GM21619 (cell line): ENCODE measurements at regions not wholly inside any gene's neighbourhood (a gene's known extent, or its start where the extent isn't known, plus 50 kb on each side); places are given as distances from the start of the nearest gene placed in this dataset.
"Not testable (repeated sequence)": the region's sequence is repeated elsewhere in the genome, so short reads cannot be mapped to it uniquely, and the experiment has no call there.

Experiments
- ATAC-seq: cut with Tn5 transposase; IDR thresholded peaks from one replicate; pipeline ENCODE4 v1.9.1; 2021; ENCODE audit not compliant: unreplicated experiment

DNA sequence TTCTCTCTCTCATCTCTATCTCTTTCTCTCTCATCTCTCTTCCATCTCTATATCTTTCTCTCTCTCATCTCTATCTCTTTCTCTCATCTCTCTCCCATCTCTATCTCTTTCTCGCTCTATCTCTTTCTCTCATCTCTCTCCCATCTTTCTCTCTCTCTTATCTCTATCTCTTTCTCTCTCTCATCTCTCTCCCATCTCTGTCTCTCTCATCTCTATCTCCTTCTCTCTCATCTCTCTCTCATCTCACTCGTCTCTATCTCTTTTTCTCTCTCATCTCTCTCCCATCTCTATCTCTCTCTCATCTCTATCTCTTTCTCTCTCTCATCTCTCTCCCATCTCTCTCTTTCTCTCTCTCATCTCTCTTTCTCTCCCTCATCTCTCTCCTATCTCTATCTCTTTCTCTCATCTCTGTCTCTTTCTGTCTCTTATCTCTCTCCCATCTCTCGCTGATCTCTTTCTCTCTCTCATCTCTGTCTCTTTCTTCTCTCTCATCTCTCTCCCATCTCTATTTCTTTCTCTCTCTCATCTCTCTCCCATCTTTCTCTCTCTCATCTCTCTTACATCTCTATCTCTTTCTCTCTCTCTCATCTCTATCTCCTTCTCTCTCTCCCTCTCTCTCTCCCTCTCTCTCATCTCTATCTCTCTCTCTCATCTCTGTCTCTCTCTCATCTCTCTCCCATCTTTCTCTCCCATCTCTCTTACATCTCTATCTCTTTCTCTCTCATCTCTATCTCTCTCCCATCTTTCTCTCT, 388.7 kb downstream of the NPHP4 start:
- no peak for ATAC-seq

DNA sequence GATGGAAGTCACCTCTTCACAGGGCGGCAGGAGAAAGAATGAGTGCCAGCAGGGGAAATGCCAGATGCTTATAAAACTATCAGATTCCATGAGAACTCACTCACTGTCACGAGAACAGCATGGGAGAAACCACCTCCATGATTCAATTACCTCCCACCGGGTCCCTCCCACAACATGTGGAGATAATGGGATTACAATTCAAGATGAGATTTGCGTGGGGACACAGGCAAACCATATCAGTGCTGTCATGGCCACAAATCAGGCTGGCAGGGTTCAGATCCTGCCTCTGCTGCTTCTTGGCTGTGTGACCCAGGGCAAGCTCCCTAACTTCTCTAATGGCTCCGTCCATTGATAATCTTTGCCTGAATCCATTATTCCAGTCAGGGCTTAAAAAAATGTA, 389.5 kb downstream of the NPHP4 start:
- ATAC-seq: not testable (repeated sequence)

DNA sequence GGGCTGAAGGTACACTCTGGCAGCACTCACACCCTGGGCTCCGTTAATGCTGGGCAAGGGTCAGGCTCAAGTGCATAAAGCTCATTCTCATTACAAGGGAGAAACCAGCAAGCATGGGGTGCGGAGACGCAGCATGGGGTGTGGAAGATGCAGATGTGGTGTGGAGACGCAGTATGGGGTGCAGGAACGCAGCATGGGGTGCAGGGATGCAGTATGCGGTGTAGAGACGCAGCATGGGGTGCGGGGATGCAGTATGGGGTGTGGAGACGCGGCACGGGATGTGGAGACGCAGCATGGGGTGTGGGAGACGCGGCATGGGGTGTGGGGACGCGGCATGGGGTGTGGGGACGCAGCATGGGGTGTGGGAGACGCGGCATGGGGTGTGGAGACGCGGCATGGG, 390.7 kb downstream of the NPHP4 start:
- no peak for ATAC-seq

DNA sequence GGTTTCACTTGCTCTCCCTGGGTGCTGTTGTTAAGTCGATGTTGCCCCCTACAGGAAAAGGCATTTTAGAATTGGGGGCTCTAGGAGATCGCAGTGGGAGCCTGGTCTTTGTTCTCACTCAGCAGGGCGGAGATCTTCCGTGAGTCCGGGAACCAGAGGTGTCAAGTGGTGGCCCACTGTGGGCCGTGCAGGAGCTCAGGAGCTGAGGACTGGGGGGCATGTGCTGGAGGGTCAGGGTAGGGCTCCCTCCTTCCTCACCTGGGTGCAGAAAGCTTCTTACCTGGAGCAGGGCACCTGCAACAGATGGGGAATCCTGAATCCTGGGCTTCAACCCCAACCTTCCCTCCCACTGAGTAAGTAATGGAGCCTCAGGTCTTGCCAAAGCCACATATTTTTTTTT, 392.7 kb downstream of the NPHP4 start:
- ATAC-seq: no peak

DNA sequence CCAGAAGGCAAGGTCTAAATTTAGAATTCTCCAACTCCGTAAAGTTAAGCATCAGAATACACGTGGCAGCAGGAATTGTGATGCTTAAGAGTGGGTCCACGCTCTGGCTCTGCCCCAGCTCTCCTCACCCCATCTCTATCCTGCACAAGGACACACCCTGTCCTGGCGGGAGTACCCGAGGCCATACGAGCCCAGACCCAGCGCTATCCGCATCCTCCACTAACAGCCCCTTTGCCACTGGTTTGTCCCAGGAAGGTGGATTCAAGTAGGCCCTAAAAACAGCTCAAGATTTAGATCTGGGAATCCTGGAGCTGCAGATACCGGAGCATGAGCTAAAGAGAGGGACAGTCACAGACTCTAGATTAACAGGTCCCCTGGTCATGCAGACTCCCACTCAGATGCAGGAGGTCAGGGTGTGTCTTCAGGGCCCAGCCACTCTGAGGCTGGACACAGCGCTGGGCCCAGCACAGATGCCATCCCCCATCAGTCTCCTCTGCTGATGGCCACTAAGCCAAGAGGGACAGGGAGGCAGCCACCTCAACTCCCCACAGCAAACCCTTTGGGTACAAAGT, 393.3 kb downstream of the NPHP4 start:
- no peak for ATAC-seq

DNA sequence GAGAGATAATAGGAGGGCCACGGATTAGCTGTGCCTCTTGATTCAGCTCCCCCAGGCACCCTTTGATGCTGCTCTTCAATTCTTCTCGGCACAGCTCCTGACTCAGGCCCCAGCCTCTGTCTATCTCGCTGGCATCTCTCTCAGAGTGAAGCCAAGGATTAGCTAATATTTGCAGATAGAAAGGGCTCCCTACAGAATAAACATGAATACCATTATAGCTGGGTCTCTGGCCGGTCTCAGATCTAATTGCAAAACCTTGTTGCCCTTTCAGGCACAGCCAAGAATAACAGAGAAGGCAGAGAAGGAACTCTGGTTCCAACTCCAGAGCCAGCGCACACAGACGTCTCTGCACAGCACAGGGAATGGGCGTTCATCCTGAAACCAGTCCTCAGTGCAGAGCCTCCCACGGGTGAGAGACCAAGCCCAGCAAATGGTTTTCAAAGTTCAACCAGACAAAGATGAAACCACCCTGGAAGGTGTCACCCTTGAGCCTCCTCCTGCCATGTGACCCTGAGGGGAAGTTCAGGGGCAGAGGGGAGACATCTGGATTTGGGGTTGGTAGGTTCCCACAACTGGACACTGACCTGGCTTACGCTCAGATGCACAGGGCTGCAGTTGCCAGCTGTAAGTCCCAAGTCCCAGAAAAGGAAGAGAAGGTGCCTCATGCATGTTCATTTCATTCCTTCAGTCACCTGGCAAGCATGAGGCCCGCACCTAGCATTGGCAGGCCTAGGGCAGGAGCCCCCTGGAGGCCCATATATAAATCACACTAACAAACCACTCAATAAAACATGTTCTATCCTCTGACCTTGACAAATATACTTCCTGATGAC, 394.0 kb downstream of the NPHP4 start:
- ATAC-seq: no peak

DNA sequence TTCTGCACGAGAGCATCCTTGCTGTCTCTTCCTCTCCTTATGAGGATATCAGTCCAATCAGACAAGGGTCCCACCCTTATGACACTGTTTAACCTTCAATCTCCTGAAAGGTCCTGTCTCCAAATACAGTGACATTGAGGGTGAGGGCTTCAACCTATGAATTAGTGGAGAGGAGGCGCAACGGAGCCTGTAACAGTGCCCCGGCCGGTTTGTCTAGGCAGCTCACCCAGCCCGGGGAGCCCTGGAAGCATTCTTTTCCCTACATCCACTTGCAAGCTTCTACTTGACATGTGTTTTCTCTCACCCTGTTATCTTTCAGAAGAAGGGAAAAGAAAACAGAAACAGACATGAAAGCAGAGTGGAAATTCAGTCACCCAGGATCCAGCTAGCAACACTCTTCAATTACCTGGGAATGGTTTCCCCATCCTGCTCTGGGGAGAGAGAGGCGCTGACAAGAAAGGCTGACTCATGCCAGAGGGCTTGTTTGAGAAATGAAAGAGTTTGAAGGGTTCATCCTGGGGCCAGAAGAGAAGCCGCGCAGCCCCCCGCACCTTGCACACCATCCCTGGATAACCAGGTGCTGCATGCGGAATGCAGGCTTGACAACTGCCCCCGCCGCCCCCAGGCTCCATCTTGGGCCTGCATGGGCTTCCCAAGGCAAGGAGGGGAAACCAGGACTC, 394.9 kb downstream of the NPHP4 start:
- no peak for ATAC-seq

DNA sequence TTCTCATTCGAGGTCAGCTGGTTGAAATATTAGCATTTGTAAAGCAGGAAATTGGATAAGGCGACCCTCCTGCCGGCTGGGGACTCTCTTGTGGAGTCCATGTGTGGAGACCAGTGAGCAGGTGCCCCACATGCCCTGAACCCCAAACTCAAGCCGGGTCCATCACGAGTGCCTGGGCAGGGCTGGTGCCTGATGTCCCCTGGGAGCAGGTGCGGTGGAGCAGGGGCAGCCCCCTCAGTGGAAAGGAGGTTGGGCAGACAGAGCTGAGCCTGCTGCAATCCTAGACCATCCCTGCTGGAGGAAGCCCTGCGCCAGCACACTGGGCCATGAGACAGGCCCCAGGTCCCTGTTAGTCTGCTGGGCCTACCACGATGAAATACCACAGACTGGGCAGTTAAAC, 395.6 kb downstream of the NPHP4 start:
- ATAC-seq: no peak

DNA sequence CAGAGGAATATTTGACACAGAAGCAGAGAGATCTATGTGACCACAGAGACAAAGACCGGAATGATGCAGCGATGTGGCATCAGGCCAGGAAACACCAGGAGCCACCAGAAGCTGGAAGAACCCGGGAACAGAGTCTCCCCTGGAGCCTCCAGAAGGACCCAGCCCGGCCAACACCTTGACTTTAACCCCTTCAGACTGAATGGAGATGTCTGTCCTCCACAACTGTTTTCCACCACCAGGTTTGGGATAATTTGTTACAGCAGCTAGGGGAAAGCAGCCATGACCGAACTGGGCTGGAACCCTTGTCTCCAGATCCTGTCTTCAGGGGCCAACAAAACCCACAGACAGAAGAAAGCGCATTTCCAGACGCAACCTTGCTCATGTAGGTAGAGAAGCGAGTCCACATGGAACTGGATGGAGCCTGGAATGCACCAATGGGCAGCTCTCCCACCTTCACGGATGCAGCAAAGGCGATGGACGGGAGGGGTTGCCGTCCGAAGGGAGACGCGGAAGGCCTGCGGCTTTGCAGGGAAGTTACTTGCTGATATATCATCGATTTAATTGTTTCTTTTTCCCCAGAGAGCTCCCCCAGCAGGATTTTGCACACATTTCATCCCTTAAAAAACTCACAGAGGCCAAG, 396.6 kb downstream of the NPHP4 start:
- ATAC-seq: no peak

DNA sequence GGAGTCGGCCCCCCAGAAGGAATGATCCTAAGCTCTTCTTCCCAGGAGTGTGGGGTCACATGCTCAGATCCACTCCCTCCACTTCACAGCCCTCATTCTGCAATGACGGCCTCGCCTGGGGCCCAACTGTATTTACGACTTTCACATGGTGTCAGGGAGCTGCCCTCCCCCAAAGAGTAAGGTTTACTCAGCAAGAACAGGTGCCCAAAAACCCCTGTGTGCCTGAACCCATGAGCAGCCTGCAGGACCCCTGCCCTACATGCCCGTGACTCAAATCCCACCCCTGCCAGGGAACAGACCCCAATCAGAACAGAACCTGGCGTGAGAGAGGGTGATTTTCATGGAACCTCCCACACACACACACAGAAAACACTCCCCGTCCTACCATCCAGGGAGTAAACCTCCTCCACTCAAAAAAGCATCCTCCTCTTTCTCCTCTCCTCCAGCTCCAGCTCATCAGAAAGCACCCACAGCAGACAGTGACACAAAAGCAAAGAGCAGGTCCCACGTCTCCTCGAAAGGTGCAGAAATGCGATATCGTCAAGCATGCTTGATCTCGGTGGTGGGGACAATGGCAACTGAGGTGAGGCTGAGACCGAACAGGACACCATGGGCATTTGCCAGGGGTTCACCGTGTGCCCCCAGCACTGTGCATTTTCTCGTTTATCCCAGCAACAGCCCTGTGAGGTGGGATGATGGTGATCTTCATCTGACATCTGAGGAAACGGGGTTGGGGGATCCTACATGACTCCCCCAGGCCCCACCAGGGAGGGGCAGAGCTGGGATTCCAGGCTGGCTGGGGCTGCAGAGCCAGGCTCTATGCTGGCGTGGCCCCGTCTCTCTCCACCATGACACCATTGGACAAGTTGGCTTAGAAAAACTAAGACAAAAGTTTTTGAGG, 397.9 kb downstream of the NPHP4 start:
- no peak for ATAC-seq

DNA sequence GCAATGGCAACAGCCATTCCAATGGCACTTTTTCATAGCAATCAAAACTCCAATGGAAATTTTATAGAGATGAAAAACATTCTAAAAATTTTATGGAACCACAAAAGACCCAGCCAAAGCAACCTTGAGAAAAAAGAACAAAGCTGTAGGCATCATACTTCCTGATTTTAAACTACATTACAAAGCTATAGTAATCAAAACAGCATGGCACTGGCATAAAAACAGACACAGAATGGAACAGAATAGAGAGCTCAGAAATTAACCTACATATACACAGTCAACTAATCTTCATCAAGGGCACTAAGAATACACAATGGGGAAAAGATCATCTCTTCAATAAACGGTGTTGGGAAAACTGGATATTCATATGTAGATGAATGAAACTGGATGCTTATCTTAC, 401.5 kb downstream of the NPHP4 start:
- ATAC-seq: no peak

DNA sequence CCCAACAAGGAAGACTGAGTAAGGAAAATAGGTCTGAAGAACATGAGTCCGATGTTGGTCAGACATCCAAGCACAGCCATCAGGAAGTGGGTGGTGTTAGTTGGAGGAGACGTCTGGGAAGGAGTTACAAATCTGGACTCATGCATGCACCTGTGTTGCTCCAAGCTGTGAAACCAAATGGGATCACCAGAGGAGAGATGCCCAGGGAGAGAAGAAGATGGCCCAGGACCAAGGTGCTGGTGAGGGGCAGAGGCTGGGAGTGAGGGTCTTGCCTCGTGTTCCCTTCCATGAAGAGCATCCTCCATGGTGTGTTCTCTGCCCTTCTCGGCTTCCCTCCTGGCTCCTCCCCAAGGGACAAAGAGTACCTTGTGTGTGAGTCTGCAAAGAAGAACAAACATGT, 405.6 kb downstream of the NPHP4 start:
- ATAC-seq: no peak

DNA sequence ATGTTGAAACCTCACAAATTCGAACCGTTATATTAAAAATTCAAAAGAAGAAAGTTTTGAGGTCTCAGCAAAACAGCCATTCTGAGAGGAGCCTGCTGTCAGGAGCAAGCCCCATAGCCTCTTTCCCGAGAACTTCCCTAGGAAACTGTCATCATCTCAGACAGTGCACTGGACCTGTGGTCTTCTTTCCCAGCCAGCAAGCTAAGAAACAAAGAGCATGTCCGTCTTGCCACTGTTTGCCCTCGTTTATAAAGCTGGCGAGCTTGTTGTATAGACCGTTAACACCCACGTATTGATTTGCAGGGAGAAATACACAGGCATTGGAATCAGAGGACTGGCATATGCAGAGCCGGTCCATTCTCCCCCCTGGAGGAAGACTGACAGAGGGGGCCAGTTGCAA, 407.0 kb downstream of the NPHP4 start:
- no peak for ATAC-seq

DNA sequence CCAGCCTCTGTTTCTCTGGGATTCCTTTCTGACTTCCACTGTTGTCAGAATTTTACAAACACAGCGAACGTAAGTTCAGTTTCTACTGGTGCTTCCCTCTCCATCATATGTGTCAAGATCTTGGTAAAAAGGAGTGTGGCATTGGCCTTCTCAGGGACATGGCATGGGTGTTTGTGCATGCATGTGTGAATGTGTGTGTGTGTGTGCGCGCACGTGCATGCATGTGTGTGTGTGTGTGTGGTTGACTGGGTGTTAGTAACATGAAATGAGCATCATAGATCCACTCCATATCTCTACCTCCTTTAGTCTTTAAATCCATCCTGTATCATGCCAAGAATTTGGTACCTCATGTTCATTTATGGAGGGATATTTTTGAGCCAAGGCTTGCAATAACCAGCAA, 411.3 kb downstream of the NPHP4 start:
- no peak for ATAC-seq

DNA sequence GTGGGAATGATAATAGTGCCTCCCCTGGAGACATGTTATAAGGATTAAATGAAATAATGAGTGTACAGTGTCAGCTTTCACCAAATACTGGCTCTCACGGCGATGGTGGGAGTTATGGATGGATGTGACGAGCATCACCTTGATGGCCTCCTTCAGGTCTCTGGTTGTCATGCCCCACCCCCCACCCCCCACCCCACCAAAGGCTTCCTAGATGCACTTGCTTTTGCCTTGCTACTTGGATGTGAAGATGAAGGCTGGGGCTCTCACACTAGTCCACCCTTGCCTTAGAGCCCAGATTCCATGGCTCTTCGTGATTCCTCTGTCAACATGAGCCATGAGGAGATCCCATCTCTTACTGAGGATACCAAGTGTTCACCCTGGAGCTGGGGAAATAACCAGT, 412.3 kb downstream of the NPHP4 start:
- ATAC-seq: no peak

DNA sequence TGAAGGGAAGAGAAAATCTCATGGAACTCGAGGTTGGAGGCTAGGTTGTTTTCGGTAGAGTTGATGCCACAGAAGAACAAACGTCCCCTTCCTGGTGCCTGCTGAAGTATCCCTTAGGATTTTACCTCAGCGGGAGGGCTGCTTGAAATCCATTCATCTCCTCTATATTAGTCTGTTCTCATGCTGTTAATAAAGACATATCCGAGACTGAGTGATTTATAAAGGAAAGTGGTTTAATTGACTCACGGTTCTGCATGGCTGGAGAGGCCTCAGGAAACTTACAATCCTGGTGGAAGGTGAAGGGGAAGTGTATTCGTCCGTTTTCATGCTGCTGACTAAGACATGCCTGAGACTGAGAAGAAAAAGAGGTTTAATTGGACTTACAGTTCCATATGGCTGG, 413.5 kb downstream of the NPHP4 start:
- no peak for ATAC-seq

DNA sequence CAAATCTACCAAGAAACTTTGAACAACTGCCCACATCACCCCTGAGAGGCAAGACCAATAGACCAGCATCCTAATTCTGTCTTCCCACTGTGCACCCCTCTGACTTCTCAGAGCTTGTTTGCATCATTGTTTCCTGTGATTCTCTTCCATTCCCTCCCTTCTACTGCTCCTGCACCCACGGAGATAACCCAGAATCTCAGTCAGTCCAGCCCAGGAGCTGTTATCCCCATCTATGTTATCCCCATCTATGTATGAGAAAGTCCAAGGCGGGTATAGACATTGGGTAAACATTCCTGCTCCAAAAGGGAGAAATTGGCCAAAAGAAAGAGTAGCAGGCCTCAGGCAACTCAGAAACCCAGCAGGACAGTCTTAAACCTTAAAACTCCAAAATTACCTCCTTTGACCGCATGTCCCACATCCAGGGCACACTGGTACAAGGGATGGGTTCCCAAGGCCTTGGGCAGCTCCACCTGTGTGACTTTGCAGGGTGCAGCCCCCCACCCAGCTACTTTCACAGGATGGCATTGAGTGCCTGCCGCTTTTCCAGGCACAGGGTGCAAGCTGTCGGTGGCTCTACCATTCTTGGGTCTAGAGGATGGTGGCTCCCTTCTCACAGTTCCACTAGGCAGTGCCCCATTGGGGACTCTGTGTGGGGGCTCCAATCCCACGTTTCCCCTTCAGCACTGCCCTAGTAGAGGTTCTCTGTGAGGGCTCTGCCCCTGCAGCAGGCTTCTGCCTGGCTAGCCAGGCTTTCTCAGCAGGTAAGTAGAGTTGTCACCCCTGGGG, 414.8 kb downstream of the NPHP4 start:
- ATAC-seq: no peak

DNA sequence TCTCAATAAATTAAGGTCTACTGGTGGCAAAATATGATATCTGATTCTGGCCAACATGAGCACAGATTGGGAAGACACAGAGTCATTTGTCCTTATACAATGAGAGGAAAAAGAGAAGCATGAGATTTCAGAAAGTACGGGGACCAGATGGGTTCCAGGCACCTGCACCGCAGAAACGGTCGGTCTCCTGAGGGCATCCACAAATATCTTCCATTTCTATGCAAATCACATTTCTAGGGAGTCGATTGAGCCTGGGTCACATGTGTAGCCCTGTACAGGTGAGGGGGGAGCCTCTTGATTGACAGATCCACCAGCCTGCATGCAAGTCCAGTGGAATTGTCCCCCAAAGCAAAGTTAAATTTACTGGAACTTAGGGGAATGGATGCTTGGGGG, 415.6 kb downstream of the NPHP4 start:
- ATAC-seq: no peak

DNA sequence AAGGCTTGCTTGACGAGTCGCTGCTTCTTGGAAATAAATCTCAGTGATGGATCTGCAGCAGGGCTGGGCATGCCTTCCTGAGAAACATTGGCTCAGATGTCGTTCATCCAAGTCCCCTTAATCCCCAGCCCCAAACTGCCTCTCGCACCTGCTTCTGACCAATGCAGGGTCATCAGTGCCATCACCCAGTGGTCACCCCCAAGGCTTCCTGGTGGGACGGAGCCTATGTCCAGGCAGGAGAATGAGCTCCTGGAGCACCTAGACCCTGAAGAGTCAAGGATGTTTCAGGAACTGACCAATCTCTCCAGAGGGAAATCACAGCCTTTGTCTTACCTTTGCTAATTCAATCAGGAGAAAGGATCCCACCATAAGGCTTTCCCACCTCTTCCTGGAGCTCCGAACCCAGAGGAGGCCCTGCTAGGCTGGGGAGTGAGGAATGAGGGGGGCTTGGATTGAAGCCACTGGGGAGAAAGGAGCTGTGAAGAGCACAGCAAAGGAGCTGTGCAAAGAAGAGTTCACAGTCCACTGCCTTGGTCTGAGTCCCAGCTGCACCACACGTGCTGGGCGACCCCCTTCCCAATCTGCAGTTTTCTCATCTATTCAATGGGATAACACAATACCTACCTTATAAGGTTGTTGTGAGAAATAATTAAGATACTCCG, 416.1 kb downstream of the NPHP4 start:
- no peak for ATAC-seq
